Activated naive CD4-positive, alpha-beta T cell treated with anti-CD3 and anti-CD28 coated beads, Interleukin-2, amount 10 ng/mL, durations not matched to agents 7 days and 5 days (primary cell): ENCODE measurements at regions not wholly inside any gene's neighbourhood (a gene's known extent, or its start where the extent isn't known, plus 50 kb on each side); places are given as distances from the start of the nearest gene placed in this dataset.
"Not testable (repeated sequence)": the region's sequence is repeated elsewhere in the genome, so short reads cannot be mapped to it uniquely, and the experiment has no call there.

ENCODE experiments used
- CTCF ChIA-PET: fragments of 350-600 bp; sonication (Branson Sonifier 250); formaldehyde crosslinking; loops from one replicate; lab custom pipeline; 2021; ENCODE audit warnings: antibody characterized with exemption; lab: Charles Lee
- DNase-seq: peaks from one replicate; pipeline ENCODE4 v3.0.0-alpha.2; 2020
- H3K27ac Mint-ChIP-seq: one replicate; pipeline ENCODE4 v1.8.0; 2021; ENCODE audit warnings: mild to moderate bottlenecking, moderate library complexity, mixed read lengths
- H3K27me3 Mint-ChIP-seq: one replicate; pipeline ENCODE4 v1.8.0; 2021; ENCODE audit warnings: mild to moderate bottlenecking, mixed read lengths
- H3K36me3 Mint-ChIP-seq: one replicate; pipeline ENCODE4 v1.8.0; 2021; ENCODE audit warnings: mixed read lengths
- H3K4me1 Mint-ChIP-seq: one replicate; pipeline ENCODE4 v1.8.0; 2021; ENCODE audit warnings: mixed read lengths
- H3K4me3 Mint-ChIP-seq: one replicate; pipeline ENCODE4 v1.8.0; 2021; ENCODE audit warnings: mild to moderate bottlenecking, moderate library complexity, mixed read lengths
- H3K9me3 Mint-ChIP-seq: one replicate; pipeline ENCODE4 v1.8.0; 2021; ENCODE audit warnings: mixed read lengths

DNA sequence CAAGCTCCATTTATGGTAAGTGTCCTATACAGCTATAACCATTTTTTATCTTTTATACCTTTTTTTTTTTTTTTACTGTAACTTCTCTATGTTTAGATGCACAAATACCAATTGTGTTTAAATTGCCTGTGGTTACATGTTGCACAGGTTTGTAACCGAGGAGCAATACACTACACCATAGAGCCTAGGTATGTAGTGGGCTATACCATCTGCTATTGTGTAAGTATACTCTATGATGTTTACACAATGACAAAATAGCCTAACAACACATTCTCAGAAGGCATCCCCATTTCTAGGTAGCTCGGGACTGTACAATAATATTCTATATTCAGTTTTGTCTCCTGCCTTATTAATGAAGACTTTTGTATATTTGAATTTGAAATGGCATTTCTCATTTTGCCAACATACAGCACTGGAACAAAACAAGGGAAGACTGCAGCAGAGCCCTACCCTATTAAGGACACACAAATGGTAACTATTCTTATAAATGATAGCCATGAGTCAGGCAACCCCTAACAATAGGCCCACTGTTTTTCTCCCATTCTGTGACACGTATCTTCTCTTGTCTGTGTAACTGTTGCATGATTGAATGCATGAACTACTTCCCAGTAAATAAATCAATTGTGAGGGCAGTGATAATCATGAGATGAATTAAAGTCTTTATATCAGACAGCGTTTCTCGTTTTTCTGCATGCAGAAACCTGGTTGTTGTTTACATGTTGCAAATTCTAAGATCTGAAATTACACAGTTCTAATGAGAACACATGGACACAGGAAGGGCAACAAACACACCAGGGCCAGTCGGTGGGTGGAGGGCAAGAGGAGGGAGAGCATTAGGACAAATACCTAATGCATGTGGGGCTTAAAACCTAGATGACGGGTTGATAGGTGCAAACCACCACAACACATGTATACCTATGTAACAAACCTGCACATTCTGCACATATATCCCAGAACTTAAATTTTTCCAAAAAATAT lies 173.9 kb downstream of the EPM2A start:
- H3K36me3 Mint-ChIP-seq = no peaks in the 10 kb centered on the region
- no peak overlapping the region for H3K27ac Mint-ChIP-seq
- H3K27me3 Mint-ChIP-seq = no peaks in the 10 kb centered on the region
- H3K4me3 Mint-ChIP-seq = no peak overlapping the region
- no peaks in the 10 kb centered on the region for H3K4me1 Mint-ChIP-seq
- CTCF ChIA-PET = interaction anchor here (0.7 kb wide), 1 partner anchor 73 kb away, joined by 3 read pairs; no protein-coding TSS in a partner anchor
- DNase-seq = no peak
- H3K9me3 Mint-ChIP-seq = no peaks in the 10 kb centered on the region

DNA sequence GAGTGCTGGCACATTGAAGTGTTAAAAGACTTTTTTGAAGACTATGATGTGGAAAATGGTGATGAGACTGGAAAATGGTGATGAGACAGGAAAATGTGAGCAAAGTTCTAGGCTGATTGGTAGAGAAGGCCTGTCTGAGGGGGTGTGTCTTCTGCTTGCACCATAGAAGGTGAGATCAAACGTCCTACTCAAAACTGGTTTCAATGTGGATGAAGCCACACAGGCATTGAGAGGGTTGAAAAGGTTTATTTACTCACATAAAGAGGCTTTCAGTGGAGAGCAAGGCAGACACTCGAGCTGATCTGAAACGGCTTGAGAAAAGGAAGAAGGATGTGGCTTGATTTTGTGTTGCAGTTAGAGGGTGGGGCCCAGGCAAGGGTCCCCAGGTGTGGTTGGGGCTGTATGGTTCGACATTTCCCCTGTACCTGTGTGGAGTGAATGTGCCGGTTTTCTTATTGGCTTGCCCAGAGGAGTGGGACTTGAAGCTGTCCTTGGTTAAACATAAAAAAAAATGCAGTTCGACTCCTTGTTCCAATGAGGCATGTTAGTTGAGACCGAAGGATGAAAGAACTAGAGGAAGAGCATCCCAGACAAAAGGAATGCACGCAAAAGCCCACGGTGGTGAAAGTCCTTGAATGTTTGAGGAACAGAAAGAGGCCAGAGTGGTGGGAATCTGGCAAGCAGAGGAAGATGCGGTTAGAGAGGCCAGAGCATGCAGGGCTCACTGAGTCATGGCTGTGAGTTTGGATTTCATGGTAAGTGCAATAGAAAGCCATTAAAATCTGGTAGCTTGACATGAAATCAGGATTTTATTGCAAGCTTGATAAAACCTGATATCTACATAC lies 172.3 kb downstream of the EPM2A start:
- DNase-seq = no peak
- Mint-ChIP-seq H3K27ac (no peak overlapping the region), H3K4me3 (no peak overlapping the region), H3K9me3 (no peaks in the 10 kb centered on the region), H3K4me1 (no peaks in the 10 kb centered on the region), H3K27me3 (no peaks in the 10 kb centered on the region), H3K36me3 (no peaks in the 10 kb centered on the region)
- CTCF ChIA-PET = no interaction called here

- Mint-ChIP-seq H3K4me1 (no peaks in the 10 kb centered on the region), H3K9me3 (no peaks in the 10 kb centered on the region), H3K27me3 (no peaks in the 10 kb centered on the region), H3K36me3 (no peaks in the 10 kb centered on the region), H3K27ac (no peak overlapping the region), H3K4me3 (no peak overlapping the region)
- DNase-seq = no peak
- CTCF ChIA-PET = no interaction called here
Measured at GRCh38 chr6:145564553-145564952, 170.8 kb downstream of the EPM2A start.

GRCh38 chr6:145567684-145568252 lies 167.6 kb downstream of the EPM2A start:
- no peak overlapping the region for H3K27ac Mint-ChIP-seq
- H3K36me3 Mint-ChIP-seq = no peaks in the 10 kb centered on the region
- CTCF ChIA-PET = no interaction called here
- H3K27me3 Mint-ChIP-seq = no peaks in the 10 kb centered on the region
- no peak for DNase-seq
- H3K4me1 Mint-ChIP-seq = no peaks in the 10 kb centered on the region
- H3K4me3 Mint-ChIP-seq = no peak overlapping the region
- no peaks in the 10 kb centered on the region for H3K9me3 Mint-ChIP-seq

- DNase-seq = no peak
- no peaks in the 10 kb centered on the region for H3K27me3 Mint-ChIP-seq
- H3K4me3 Mint-ChIP-seq = no peak overlapping the region
- CTCF ChIA-PET = no interaction called here
- H3K9me3 Mint-ChIP-seq = peaks cover 1% of the 10 kb centered on the region
- H3K4me1 Mint-ChIP-seq = no peaks in the 10 kb centered on the region
- no peaks in the 10 kb centered on the region for H3K36me3 Mint-ChIP-seq
- no peak overlapping the region for H3K27ac Mint-ChIP-seq
Measured at GRCh38 chr6:145569140-145569539, 166.2 kb downstream of the EPM2A start.

- DNase-seq, H3K36me3 Mint-ChIP-seq, H3K27ac Mint-ChIP-seq, H3K27me3 Mint-ChIP-seq, H3K4me3 Mint-ChIP-seq, CTCF ChIA-PET, H3K4me1 Mint-ChIP-seq: not testable (repeated sequence)
- H3K9me3 Mint-ChIP-seq = peaks cover 10% of the 10 kb centered on the region
Measured at GRCh38 chr6:145570336-145570735, 165.0 kb downstream of the EPM2A start.

- peaks cover 17% of the 10 kb centered on the region for H3K9me3 Mint-ChIP-seq
- H3K4me1 Mint-ChIP-seq, H3K27me3 Mint-ChIP-seq, H3K4me3 Mint-ChIP-seq, H3K27ac Mint-ChIP-seq, CTCF ChIA-PET, H3K36me3 Mint-ChIP-seq, DNase-seq: not testable (repeated sequence)
Measured at GRCh38 chr6:145574269-145574668, 161.1 kb downstream of the EPM2A start.
